ENCODE measurements at regions not wholly inside any gene's neighbourhood (a gene's known extent, or its start where the extent isn't known, plus 50 kb on each side); places are given as distances from the start of the nearest gene placed in this dataset.

DNA sequence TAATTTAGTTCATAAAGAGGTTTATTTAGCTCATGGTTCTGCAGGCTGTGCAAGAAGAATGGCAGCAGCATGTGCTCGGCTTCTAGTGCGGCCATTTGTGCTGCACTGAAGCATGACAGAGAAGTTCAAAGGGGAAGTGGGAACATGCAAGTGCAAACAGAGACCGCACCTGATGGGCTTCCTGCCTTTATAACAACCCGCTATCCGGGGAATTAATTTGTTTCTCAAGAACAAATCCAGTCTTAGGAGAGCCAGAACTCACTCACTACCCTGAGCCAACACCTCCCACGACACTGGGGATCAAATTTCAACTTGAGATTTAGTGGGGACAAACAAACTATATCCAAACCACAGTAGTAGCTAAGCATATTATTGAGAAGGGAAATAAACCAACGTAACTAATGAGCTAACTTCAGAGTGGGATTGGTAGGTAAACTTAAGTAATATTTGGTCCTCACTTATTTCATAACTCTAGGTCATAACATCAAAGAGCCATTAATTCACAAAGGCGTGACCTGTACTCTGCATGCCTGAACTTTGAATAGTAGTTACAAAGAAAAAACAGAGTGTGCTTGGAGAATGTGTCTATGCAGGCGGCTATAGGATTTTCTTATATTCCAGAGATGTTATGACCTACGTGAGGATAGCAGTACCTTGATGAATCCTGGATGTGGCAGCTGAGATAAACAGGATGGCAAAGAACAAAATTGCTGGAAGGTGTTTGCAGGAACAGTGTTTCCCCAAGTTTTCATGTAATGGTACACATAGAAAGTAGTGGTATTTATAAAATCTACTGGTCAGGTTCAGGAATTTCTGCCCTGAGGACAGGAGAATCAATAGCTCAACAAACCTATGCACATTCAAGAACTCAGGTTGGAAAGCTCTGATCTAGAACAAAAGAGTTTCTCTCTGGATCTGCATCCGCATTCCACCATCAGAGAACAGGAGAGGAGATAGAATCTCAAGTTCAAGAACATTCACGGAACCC, 845.9 kb upstream of the ID2 start:
- no peaks in the 10 kb centered on the region for H3K9me3 ChIP-seq (ENCODE audit: control insufficient read depth in 4 of 4, low read length in 3 of 4)
- no peak overlapping the region for H3K27ac ChIP-seq (ENCODE audit: low read depth in 1 of 2, low read length in 2 of 2)
- H3K27me3 ChIP-seq (ENCODE audit: control insufficient read depth in 4 of 4, insufficient read depth in 4 of 4, low read length in 3 of 4): no peaks in the 10 kb centered on the region
- H3K9ac ChIP-seq (ENCODE audit: low read depth in 1 of 2, low read length in 2 of 2): no peak overlapping the region
- H3K4me3 ChIP-seq (ENCODE audit: low read depth in 1 of 3, low read length in 3 of 3): no peak overlapping the region
- no peaks in the 10 kb centered on the region for H3K4me1 ChIP-seq (ENCODE audit: control insufficient read depth in 4 of 4, insufficient read depth in 4 of 4, low read length in 3 of 4)
- WGBS: 69% methylated on average over 12 of the region's 12 CpGs
- no peak for DNase-seq (ENCODE audit: low spot score)
- H3K36me3 ChIP-seq (ENCODE audit: control insufficient read depth in 4 of 4, insufficient read depth in 3 of 4, low read depth in 1 of 4, low read length in 3 of 4): no peaks in the 10 kb centered on the region
- TF ChIP-seq, protein P1, sequence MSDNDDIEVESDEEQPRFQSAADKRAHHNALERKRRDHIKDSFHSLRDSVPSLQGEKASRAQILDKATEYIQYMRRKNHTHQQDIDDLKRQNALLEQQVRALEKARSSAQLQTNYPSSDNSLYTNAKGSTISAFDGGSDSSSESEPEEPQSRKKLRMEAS (IDR thresholded peaks at IDR 0.05): no peak
- TF ChIP-seq, protein P2, sequence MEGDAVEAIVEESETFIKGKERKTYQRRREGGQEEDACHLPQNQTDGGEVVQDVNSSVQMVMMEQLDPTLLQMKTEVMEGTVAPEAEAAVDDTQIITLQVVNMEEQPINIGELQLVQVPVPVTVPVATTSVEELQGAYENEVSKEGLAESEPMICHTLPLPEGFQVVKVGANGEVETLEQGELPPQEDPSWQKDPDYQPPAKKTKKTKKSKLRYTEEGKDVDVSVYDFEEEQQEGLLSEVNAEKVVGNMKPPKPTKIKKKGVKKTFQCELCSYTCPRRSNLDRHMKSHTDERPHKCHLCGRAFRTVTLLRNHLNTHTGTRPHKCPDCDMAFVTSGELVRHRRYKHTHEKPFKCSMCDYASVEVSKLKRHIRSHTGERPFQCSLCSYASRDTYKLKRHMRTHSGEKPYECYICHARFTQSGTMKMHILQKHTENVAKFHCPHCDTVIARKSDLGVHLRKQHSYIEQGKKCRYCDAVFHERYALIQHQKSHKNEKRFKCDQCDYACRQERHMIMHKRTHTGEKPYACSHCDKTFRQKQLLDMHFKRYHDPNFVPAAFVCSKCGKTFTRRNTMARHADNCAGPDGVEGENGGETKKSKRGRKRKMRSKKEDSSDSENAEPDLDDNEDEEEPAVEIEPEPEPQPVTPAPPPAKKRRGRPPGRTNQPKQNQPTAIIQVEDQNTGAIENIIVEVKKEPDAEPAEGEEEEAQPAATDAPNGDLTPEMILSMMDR (IDR thresholded peaks at IDR 0.05; ENCODE audit: low read depth, low read length, missing input control): no peak
- TF ChIP-seq, protein P3, sequence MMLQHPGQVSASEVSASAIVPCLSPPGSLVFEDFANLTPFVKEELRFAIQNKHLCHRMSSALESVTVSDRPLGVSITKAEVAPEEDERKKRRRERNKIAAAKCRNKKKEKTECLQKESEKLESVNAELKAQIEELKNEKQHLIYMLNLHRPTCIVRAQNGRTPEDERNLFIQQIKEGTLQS (IDR thresholded peaks at IDR 0.05): no peak
- TF ChIP-seq RAD21 (IDR thresholded peaks at IDR 0.05): no peak
- TF ChIP-seq HNF4A (conservative IDR thresholded peaks at IDR 0.05): no peak
- TF ChIP-seq RXRA (IDR thresholded peaks at IDR 0.05): no peak
- TF ChIP-seq, protein P4, sequence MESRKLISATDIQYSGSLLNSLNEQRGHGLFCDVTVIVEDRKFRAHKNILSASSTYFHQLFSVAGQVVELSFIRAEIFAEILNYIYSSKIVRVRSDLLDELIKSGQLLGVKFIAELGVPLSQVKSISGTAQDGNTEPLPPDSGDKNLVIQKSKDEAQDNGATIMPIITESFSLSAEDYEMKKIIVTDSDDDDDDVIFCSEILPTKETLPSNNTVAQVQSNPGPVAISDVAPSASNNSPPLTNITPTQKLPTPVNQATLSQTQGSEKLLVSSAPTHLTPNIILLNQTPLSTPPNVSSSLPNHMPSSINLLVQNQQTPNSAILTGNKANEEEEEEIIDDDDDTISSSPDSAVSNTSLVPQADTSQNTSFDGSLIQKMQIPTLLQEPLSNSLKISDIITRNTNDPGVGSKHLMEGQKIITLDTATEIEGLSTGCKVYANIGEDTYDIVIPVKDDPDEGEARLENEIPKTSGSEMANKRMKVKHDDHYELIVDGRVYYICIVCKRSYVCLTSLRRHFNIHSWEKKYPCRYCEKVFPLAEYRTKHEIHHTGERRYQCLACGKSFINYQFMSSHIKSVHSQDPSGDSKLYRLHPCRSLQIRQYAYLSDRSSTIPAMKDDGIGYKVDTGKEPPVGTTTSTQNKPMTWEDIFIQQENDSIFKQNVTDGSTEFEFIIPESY (IDR thresholded peaks at IDR 0.05): no peak
- TF ChIP-seq HNF4G (IDR thresholded peaks at IDR 0.05): no peak
- no peak for TF ChIP-seq SP1 (IDR thresholded peaks at IDR 0.05)
- TF ChIP-seq JUND (IDR thresholded peaks at IDR 0.05): no peak
- TF ChIP-seq FOXA2 (IDR thresholded peaks at IDR 0.05): no peak
- TF ChIP-seq, protein P5, sequence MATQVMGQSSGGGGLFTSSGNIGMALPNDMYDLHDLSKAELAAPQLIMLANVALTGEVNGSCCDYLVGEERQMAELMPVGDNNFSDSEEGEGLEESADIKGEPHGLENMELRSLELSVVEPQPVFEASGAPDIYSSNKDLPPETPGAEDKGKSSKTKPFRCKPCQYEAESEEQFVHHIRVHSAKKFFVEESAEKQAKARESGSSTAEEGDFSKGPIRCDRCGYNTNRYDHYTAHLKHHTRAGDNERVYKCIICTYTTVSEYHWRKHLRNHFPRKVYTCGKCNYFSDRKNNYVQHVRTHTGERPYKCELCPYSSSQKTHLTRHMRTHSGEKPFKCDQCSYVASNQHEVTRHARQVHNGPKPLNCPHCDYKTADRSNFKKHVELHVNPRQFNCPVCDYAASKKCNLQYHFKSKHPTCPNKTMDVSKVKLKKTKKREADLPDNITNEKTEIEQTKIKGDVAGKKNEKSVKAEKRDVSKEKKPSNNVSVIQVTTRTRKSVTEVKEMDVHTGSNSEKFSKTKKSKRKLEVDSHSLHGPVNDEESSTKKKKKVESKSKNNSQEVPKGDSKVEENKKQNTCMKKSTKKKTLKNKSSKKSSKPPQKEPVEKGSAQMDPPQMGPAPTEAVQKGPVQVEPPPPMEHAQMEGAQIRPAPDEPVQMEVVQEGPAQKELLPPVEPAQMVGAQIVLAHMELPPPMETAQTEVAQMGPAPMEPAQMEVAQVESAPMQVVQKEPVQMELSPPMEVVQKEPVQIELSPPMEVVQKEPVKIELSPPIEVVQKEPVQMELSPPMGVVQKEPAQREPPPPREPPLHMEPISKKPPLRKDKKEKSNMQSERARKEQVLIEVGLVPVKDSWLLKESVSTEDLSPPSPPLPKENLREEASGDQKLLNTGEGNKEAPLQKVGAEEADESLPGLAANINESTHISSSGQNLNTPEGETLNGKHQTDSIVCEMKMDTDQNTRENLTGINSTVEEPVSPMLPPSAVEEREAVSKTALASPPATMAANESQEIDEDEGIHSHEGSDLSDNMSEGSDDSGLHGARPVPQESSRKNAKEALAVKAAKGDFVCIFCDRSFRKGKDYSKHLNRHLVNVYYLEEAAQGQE (IDR thresholded peaks at IDR 0.05): no peak
- TF ChIP-seq GABPA (IDR thresholded peaks at IDR 0.05 in 1 of 2, conservative IDR thresholded peaks at IDR 0.05 in 1 of 2): no peak
- no peak for TF ChIP-seq TAF1 (conservative IDR thresholded peaks at IDR 0.05)
- TF ChIP-seq YY1 (IDR thresholded peaks at IDR 0.05): no peak
